HepG2 (cell line): ENCODE measurements at regions not wholly inside any gene's neighbourhood (a gene's known extent, or its start where the extent isn't known, plus 50 kb on each side); places are given as distances from the start of the nearest gene placed in this dataset.

Source experiments
- ATAC-seq: fragments of 200-7000 bp; cut with Tn5 transposase; 3 replicates; pipeline ENCODE4 v1.9.1; 2020; ENCODE audit warnings: mild to moderate bottlenecking, moderate library complexity
- BruUV-seq: library from RNA; stranded (reverse); fragments of 400-500 nt; replicated peaks from 2 replicates; lab custom pipeline; 2021; lab: Mats Ljungman, UMichigan
- CTCF ChIA-PET: fragments of 300-600 bp; formaldehyde crosslinking; extraction: SDS; loops from one replicate; lab custom pipeline; 2021; ENCODE audit warnings: low total read pairs, inconsistent platforms, low intra/inter-chr PET ratio; lab: Yijun Ruan, JAX
- POLR2A ChIA-PET: fragments of 350-600 bp; sonication (Branson Sonifier 250); formaldehyde crosslinking; loops from one replicate; lab custom pipeline; 2020; ENCODE audit warnings: antibody characterized with exemption, inconsistent platforms; lab: Yijun Ruan, JAX
- DNase-seq: peaks from one replicate; pipeline ENCODE4 v3.0.0-alpha.2; 2015; ENCODE audit warnings: low spot score
- FAIRE-seq: peaks from 3 replicates; lab custom pipeline; 2011; peaks lifted over from hg19 to GRCh38; lab: Jason Lieb, UNC
- H2AFZ ChIP-seq: one replicate; pipeline ENCODE4 v1.6.1; 2011; ENCODE audit warnings: low read length, inconsistent platforms
- H3K27ac ChIP-seq: fragments of 300-600 bp; 3 replicates; pipeline ENCODE4 v1.8.0; 2011; ENCODE audit warnings: mixed run types, mild to moderate bottlenecking, mixed read lengths, low read length, inconsistent platforms; ENCODE audit not compliant: insufficient read depth; ENCODE audit errors: extremely low read length
- H3K27me3 ChIP-seq, 2 experiments: fragments of 200-600 bp in 1 of 2; 2 replicates in 1 of 2; 3 replicates in 1 of 2; pipeline versions ENCODE4 v1.6.0 to v1.8.0; 2011; ENCODE audit warnings: low read length in 2 of 2, mild to moderate bottlenecking in 2 of 2, moderate library complexity in 2 of 2, inconsistent platforms in 1 of 2; ENCODE audit not compliant: insufficient read depth in 2 of 2, control insufficient read depth in 1 of 2
- H3K36me3 ChIP-seq, 2 experiments: fragments of 200-600 bp in 1 of 2; replicated peaks in 1 of 2; 2 replicates in 1 of 2; 3 replicates in 1 of 2; pipeline versions ENCODE4 v1.5.1 to v1.8.0; 2011; ENCODE audit warnings: low read length in 2 of 2, inconsistent platforms in 1 of 2; ENCODE audit not compliant: insufficient read depth in 2 of 2, control insufficient read depth in 1 of 2
- H3K4me1 ChIP-seq: 2 replicates; pipeline ENCODE4 v1.5.1; 2012; ENCODE audit warnings: low read length, inconsistent platforms; ENCODE audit not compliant: insufficient read depth
- H3K4me2 ChIP-seq: 2 replicates; pipeline ENCODE4 v1.6.0; 2011; ENCODE audit warnings: low read depth, low read length, inconsistent platforms
- H3K4me3 ChIP-seq, 3 experiments: fragments of 200-600 bp in 1 of 3; sonication (generic), shearing (Covaris generic) in 1 of 3; replicated peaks in 1 of 3; 2 replicates each; pipeline ENCODE4 v1.5.1; 2011 to 2016; ENCODE audit warnings: low read length in 3 of 3, inconsistent platforms in 2 of 3, low read depth in 2 of 3, mild to moderate bottlenecking in 2 of 3, control low read depth in 1 of 3, mixed read lengths in 1 of 3; ENCODE audit not compliant: insufficient read depth in 1 of 3
- H3K79me2 ChIP-seq: one replicate; pipeline ENCODE4 v1.6.1; 2011; ENCODE audit warnings: low read length, inconsistent platforms; ENCODE audit not compliant: insufficient read depth
- H3K9ac ChIP-seq: 2 replicates; pipeline ENCODE4 v1.6.0; 2011; ENCODE audit warnings: mild to moderate bottlenecking, low read depth, low read length, inconsistent platforms; ENCODE audit not compliant: insufficient read depth
- H3K9me3 ChIP-seq: 2 replicates; pipeline ENCODE4 v1.5.1; 2012; ENCODE audit warnings: mild to moderate bottlenecking, low read length
- H4K20me1 ChIP-seq: 2 replicates; pipeline ENCODE4 v1.6.0; 2011; ENCODE audit warnings: inconsistent platforms, mild to moderate bottlenecking, low read length, moderate library complexity; ENCODE audit not compliant: insufficient read depth
- ATF6 ChIP-seq: sonication (generic); formaldehyde crosslinking; conservative IDR thresholded peaks from 2 replicates; pipeline ENCODE4 v1.4.0; 2020; ENCODE audit warnings: missing genetic modification reagents
- BORCS8-MEF2B ChIP-seq: sonication (generic); formaldehyde crosslinking; IDR thresholded peaks from 2 replicates; pipeline ENCODE4 v1.8.0; 2022; ENCODE audit warnings: mild to moderate bottlenecking, missing genetic modification reagents
- HNRNPUL1 ChIP-seq: fragments of 200-400 bp; formaldehyde crosslinking; IDR thresholded peaks from 2 replicates; pipeline ENCODE4 v1.6.1; 2017; ENCODE audit warnings: low read depth, mild to moderate bottlenecking, low read length, moderate library complexity
- JARID2 ChIP-seq: sonication (generic); formaldehyde crosslinking; IDR thresholded peaks from 2 replicates; pipeline ENCODE4 v1.8.1; 2023; ENCODE audit warnings: missing genetic modification reagents, inconsistent platforms; ENCODE audit not compliant: insufficient replicate concordance
- MEF2D ChIP-seq: sonication (generic); formaldehyde crosslinking; IDR thresholded peaks from 2 replicates; pipeline ENCODE4 v1.5.1; 2020; ENCODE audit warnings: mild to moderate bottlenecking, missing genetic modification reagents
- NR2F6 ChIP-seq, 2 experiments: IDR thresholded peaks; 2 replicates each; pipeline ENCODE4 v1.6.1; 2016; ENCODE audit warnings: antibody characterized with exemption in 1 of 2, mild to moderate bottlenecking in 1 of 2
- SAFB2 ChIP-seq: sonication (generic); formaldehyde crosslinking; IDR thresholded peaks from 2 replicates; pipeline ENCODE4 v1.5.1; 2020; ENCODE audit warnings: missing genetic modification reagents, low read depth, mild to moderate bottlenecking, borderline replicate concordance
- ZBTB26 ChIP-seq: IDR thresholded peaks from 2 replicates; pipeline ENCODE4 v1.6.1; 2016; ENCODE audit warnings: missing compliant biosample characterization, missing genetic modification reagents, borderline replicate concordance
- ZNF512 ChIP-seq: sonication (generic); formaldehyde crosslinking; IDR thresholded peaks from 2 replicates; pipeline ENCODE4 v1.4.0; 2020; ENCODE audit warnings: mild to moderate bottlenecking, missing genetic modification reagents
- ZNF567 ChIP-seq: sonication (generic); formaldehyde crosslinking; IDR thresholded peaks from 2 replicates; pipeline ENCODE4 v1.8.1; 2023; ENCODE audit warnings: mild to moderate bottlenecking, missing genetic modification reagents, borderline replicate concordance
- WGBS: methylation state at CpG from one replicate; pipeline ENCODE4 v1.1.6; 2017; ENCODE audit warnings: low lambda C conversion rate; 5-methylcytosine and 5-hydroxymethylcytosine counted together
- in situ Hi-C: cut with HindIII; loops from 2 replicates; pipeline ENCODE4 v1.10.0; 2017; ENCODE audit warnings: low pct_unique_long_range_greater_than_20kb; ENCODE audit not compliant: extremely low pct_ligation_motif_present
- intact Hi-C: fragments of 100-400 bp; cut with micrococcal nuclease; formaldehyde crosslinking; loops from one replicate; pipeline ENCODE4 v1.10.0; 2022; ENCODE audit not compliant: unreplicated experiment
- TF ChIP-seq, protein P1 (sequence below): fragments of 450-650 bp; IDR thresholded peaks from 2 replicates; pipeline ENCODE4 v1.6.1; 2016

DNA sequence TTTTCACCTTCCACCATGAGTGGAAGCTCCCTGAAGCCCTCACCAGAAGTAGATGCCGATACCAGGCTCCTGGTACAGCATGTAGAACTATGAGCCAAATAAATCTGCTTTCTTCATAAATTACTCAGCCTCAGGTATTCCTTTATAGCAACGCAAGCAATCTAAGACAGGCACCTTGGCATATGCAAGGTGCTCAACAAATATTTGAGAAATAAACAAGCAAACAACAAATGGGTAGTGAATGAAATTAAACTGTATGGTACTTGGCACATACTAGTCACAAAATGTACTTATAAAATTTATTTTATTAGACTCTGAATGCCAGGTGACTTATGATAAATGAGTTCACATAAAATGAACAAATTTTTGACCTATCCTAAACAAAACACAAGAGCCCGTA is 220.3 kb downstream of the MAFB start:
- Histone ChIP-seq H3K9me3 (no peaks in the 10 kb centered on the region), H3K4me2 (no peak overlapping the region), H3K79me2 (no peaks in the 10 kb centered on the region), H4K20me1 (no peaks in the 10 kb centered on the region), H3K27ac (no peak overlapping the region), H3K4me1 (no peaks in the 10 kb centered on the region), H3K4me3 (no peak overlapping the region), H3K27me3 (peaks cover 0 to 1% of the 10 kb centered on the region in 2 experiments; a peak in 1 of 5 replicates), H3K36me3 (no peaks in the 10 kb centered on the region), H2AFZ (no peak overlapping the region), H3K9ac (no peak overlapping the region)
- no peak for ATAC-seq
- POLR2A ChIA-PET, result no interaction called here
- in situ Hi-C loops, result no loop called here
- intact Hi-C loops, result no loop called here
- TF ChIP-seq SAFB2 (CRISPR knock-in tag) (no peak), ZNF512 (CRISPR knock-in tag) (no peak), HNRNPUL1 (no peak), NR2F6 (IDR thresholded peaks at IDR 0.05) (no peak), NR2F6 (CRISPR knock-in tag; IDR thresholded peaks at IDR 0.05) (no peak), ZNF567 (CRISPR knock-in tag) (no peak)
- BruUV-seq, result no TSS peak
- no peak for DNase-seq
- CTCF ChIA-PET, result no interaction called here
- no peak for FAIRE-seq
- 38% methylated on average over 3 of the region's 3 CpGs for WGBS

DNA sequence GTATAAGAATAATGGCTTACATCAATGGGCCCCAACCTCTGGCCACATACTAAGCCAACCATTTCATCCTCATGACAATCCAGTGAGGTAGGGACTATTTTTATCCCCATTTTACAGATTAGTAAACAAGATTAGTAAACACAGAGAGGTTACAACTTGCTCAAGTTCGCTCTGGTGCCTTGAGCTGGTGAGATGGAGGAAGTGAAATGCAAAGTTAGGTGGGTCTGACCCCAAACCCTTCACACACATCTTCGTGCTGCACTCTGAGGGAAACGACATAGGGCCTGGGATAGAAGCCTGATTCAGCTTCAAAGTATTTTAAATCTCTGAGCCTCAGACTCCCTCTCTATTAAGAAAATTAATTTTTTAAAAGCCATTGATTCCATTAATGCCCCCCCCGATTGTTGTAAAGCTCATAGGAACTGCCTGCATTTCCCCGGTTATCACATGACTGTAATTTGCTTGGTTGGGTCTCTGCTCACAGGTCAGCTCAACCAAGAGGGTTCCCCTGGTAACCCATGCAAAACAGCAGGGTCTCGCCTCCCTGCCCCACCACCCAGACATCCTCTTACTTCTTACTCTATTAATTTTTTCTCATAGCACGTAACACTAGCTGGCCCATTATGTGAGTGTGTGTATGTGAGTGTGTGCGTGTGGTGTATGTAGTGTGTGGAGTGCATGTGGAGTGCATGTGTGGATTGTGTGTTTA is 221.2 kb downstream of the MAFB start:
- Histone ChIP-seq H3K27me3 (peaks cover 0 to 1% of the 10 kb centered on the region in 2 experiments; a peak in 1 of 5 replicates), H3K4me2 (no peak overlapping the region), H3K4me1 (no peaks in the 10 kb centered on the region), H3K79me2 (no peaks in the 10 kb centered on the region), H3K36me3 (no peaks in the 10 kb centered on the region), H3K9me3 (no peaks in the 10 kb centered on the region), H4K20me1 (no peaks in the 10 kb centered on the region), H3K4me3 (no peak overlapping the region), H3K9ac (no peak overlapping the region), H3K27ac (no peak overlapping the region), H2AFZ (no peak overlapping the region)
- WGBS, result 22% methylated on average over 8 of the region's 8 CpGs
- BruUV-seq, result no TSS peak
- in situ Hi-C loops, result no loop called here
- no peak for DNase-seq
- FAIRE-seq, result no peak
- ChIA-PET POLR2A (no interaction called here), CTCF (no interaction called here)
- intact Hi-C loops, result no loop called here
- no peak for ATAC-seq
- TF ChIP-seq ZBTB26 (CRISPR knock-in tag), result no peak
- no peak for TF ChIP-seq ATF6
- no peak for TF ChIP-seq JARID2
- TF ChIP-seq, protein P1, sequence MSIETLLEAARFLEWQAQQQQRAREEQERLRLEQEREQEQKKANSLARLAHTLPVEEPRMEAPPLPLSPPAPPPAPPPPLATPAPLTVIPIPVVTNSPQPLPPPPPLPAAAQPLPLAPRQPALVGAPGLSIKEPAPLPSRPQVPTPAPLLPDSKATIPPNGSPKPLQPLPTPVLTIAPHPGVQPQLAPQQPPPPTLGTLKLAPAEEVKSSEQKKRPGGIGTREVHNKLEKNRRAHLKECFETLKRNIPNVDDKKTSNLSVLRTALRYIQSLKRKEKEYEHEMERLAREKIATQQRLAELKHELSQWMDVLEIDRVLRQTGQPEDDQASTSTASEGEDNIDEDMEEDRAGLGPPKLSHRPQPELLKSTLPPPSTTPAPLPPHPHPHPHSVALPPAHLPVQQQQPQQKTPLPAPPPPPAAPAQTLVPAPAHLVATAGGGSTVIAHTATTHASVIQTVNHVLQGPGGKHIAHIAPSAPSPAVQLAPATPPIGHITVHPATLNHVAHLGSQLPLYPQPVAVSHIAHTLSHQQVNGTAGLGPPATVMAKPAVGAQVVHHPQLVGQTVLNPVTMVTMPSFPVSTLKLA, result peak; percentile 68
- no peak for TF ChIP-seq MEF2D (CRISPR knock-in tag)
- TF ChIP-seq BORCS8-MEF2B, result no peak
